ENCODE measurements at regions not wholly inside any gene's neighbourhood (a gene's known extent, or its start where the extent isn't known, plus 50 kb on each side); places are given as distances from the start of the nearest gene placed in this dataset.

- H3K4me2 ChIP-seq (ENCODE audit: low read length): no peak overlapping the region
- H3K4me3 ChIP-seq (ENCODE audit: low read depth, low read length): no peak overlapping the region
- no peak for TF ChIP-seq CTCF (IDR thresholded peaks at IDR 0.05)
- H3K9ac ChIP-seq: no peak overlapping the region
- no peak overlapping the region for H2AFZ ChIP-seq
- H3K36me3 ChIP-seq (ENCODE audit: control insufficient read depth, insufficient read depth, low read length): no peaks in the 10 kb centered on the region
- H3K9me3 ChIP-seq (ENCODE audit: control insufficient read depth, low read length): no peaks in the 10 kb centered on the region
- no peaks in the 10 kb centered on the region for H3K4me1 ChIP-seq
- no peak overlapping the region for H3K27ac ChIP-seq
- no peaks in the 10 kb centered on the region for H3K79me2 ChIP-seq
- H3K27me3 ChIP-seq (ENCODE audit: control insufficient read depth, insufficient read depth, low read length): no peaks in the 10 kb centered on the region
Measured at GRCh38 chr13:81395368-81395767, 1054.4 kb upstream of the SPRY2 start.

GRCh38 chr13:81394640-81395039 lies 1053.7 kb upstream of the SPRY2 start:
- Histone ChIP-seq H3K36me3 (ENCODE audit: control insufficient read depth, insufficient read depth, low read length) (no peaks in the 10 kb centered on the region), H3K27me3 (ENCODE audit: control insufficient read depth, insufficient read depth, low read length) (no peaks in the 10 kb centered on the region), H3K79me2 (no peaks in the 10 kb centered on the region), H2AFZ (no peak overlapping the region), H3K4me3 (ENCODE audit: low read depth, low read length) (no peak overlapping the region), H3K4me1 (no peaks in the 10 kb centered on the region), H3K4me2 (ENCODE audit: low read length) (no peak overlapping the region), H3K9ac (no peak overlapping the region), H3K9me3 (ENCODE audit: control insufficient read depth, low read length) (no peaks in the 10 kb centered on the region), H3K27ac (no peak overlapping the region)
- no peak for TF ChIP-seq CTCF (IDR thresholded peaks at IDR 0.05)

GRCh38 chr13:81393721-81394120 lies 1052.8 kb upstream of the SPRY2 start:
- TF ChIP-seq CTCF (IDR thresholded peaks at IDR 0.05): no peak
- Histone ChIP-seq H3K4me2 (ENCODE audit: low read length) (no peak overlapping the region), H2AFZ (no peak overlapping the region), H3K4me3 (ENCODE audit: low read depth, low read length) (no peak overlapping the region), H3K9ac (no peak overlapping the region), H3K27me3 (ENCODE audit: control insufficient read depth, insufficient read depth, low read length) (no peaks in the 10 kb centered on the region), H3K9me3 (ENCODE audit: control insufficient read depth, low read length) (no peaks in the 10 kb centered on the region), H3K27ac (no peak overlapping the region), H3K79me2 (no peaks in the 10 kb centered on the region), H3K4me1 (no peaks in the 10 kb centered on the region), H3K36me3 (ENCODE audit: control insufficient read depth, insufficient read depth, low read length) (no peaks in the 10 kb centered on the region)

GRCh38 chr13:81393110-81393509 lies 1052.2 kb upstream of the SPRY2 start:
- TF ChIP-seq CTCF (IDR thresholded peaks at IDR 0.05): no peak
- H3K4me1 ChIP-seq: no peaks in the 10 kb centered on the region
- no peaks in the 10 kb centered on the region for H3K9me3 ChIP-seq (ENCODE audit: control insufficient read depth, low read length)
- H3K9ac ChIP-seq: no peak overlapping the region
- H3K27ac ChIP-seq: no peak overlapping the region
- H2AFZ ChIP-seq: no peak overlapping the region
- H3K36me3 ChIP-seq (ENCODE audit: control insufficient read depth, insufficient read depth, low read length): no peaks in the 10 kb centered on the region
- H3K4me3 ChIP-seq (ENCODE audit: low read depth, low read length): no peak overlapping the region
- no peak overlapping the region for H3K4me2 ChIP-seq (ENCODE audit: low read length)
- H3K79me2 ChIP-seq: no peaks in the 10 kb centered on the region
- no peaks in the 10 kb centered on the region for H3K27me3 ChIP-seq (ENCODE audit: control insufficient read depth, insufficient read depth, low read length)

GRCh38 chr13:81388400-81388799 lies 1047.5 kb upstream of the SPRY2 start:
- Histone ChIP-seq H3K4me1 (no peaks in the 10 kb centered on the region), H3K9me3 (ENCODE audit: control insufficient read depth, low read length) (no peaks in the 10 kb centered on the region), H3K9ac (no peak overlapping the region), H3K4me2 (ENCODE audit: low read length) (no peak overlapping the region), H2AFZ (no peak overlapping the region), H3K79me2 (no peaks in the 10 kb centered on the region), H3K27ac (no peak overlapping the region), H3K27me3 (ENCODE audit: control insufficient read depth, insufficient read depth, low read length) (no peaks in the 10 kb centered on the region), H3K4me3 (ENCODE audit: low read depth, low read length) (no peak overlapping the region), H3K36me3 (ENCODE audit: control insufficient read depth, insufficient read depth, low read length) (no peaks in the 10 kb centered on the region)
- TF ChIP-seq CTCF (IDR thresholded peaks at IDR 0.05): no peak
